Mammary epithelial cell (primary cell): ENCODE measurements at regions not wholly inside any gene's neighbourhood (a gene's known extent, or its start where the extent isn't known, plus 50 kb on each side); places are given as distances from the start of the nearest gene placed in this dataset.

Experiments
- EZH2 ChIP-seq: IDR thresholded peaks from 2 replicates; pipeline ENCODE4 v1.6.1; 2012; ENCODE audit warnings: low read length, inconsistent platforms, borderline replicate concordance
- TF ChIP-seq, protein P1 (sequence below), 2 donors: IDR thresholded peaks in 1 of 2; conservative IDR thresholded peaks in 1 of 2; 2 replicates each; pipeline ENCODE4 v1.5.1; 2011 to 2012; ENCODE audit warnings: inconsistent platforms in 2 of 2, low read length in 2 of 2, mild to moderate bottlenecking in 2 of 2, control low read depth in 1 of 2, low read depth in 1 of 2; ENCODE audit not compliant: insufficient read depth in 1 of 2; ENCODE audit errors: extremely low read depth in 1 of 2

DNA sequence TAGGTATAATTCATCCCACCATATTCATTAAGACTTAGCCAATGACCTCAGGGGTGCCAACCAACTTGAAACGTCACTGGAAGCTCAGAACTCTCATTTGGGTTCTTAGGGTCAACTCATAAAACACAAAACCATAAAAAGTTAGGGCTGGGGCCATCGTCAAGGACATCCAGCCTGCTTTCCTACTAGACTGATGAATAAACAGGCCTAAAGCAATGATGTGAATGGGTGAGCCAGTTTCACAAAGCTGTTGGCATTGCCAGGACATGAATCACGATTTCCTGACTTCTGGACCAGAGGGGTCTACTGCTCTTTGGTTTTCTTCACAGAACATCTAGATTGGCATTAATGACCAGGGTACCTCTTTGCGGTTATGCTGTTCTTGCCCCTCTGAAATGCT lies 64.7 kb downstream of the EOMES start:
- TF ChIP-seq, protein P1, sequence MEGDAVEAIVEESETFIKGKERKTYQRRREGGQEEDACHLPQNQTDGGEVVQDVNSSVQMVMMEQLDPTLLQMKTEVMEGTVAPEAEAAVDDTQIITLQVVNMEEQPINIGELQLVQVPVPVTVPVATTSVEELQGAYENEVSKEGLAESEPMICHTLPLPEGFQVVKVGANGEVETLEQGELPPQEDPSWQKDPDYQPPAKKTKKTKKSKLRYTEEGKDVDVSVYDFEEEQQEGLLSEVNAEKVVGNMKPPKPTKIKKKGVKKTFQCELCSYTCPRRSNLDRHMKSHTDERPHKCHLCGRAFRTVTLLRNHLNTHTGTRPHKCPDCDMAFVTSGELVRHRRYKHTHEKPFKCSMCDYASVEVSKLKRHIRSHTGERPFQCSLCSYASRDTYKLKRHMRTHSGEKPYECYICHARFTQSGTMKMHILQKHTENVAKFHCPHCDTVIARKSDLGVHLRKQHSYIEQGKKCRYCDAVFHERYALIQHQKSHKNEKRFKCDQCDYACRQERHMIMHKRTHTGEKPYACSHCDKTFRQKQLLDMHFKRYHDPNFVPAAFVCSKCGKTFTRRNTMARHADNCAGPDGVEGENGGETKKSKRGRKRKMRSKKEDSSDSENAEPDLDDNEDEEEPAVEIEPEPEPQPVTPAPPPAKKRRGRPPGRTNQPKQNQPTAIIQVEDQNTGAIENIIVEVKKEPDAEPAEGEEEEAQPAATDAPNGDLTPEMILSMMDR (conservative IDR thresholded peaks at IDR 0.05 in 1 of 2, IDR thresholded peaks at IDR 0.05 in 1 of 2; ENCODE audit: extremely low read depth in 1 of 2, insufficient read depth in 1 of 2, low read depth in 1 of 2, low read length in 2 of 2): no peak
- TF ChIP-seq EZH2: no peak
